Cardiac muscle cell (in vitro differentiated cells and primary cell): ENCODE measurements at regions not wholly inside any gene's neighbourhood (a gene's known extent, or its start where the extent isn't known, plus 50 kb on each side); places are given as distances from the start of the nearest gene placed in this dataset.

Source experiments
- DNase-seq, 2 donors: peaks; one replicate each; pipeline versions ENCODE4 v3.0.0 to v3.0.0-alpha.2; 2010 to 2017; ENCODE audit warnings: low read depth in 1 of 2, low spot score in 1 of 2
- H3K27ac ChIP-seq: fragments of 200-600 bp; sonication (generic); 2 replicates; pipeline ENCODE4 v1.5.1; 2016
- H3K27me3 ChIP-seq: fragments of 200-600 bp; sonication (generic); 2 replicates; pipeline ENCODE4 v1.6.0; 2016; ENCODE audit warnings: control low read depth
- H3K36me3 ChIP-seq: fragments of 200-600 bp; sonication (generic); 2 replicates; pipeline ENCODE4 v1.5.1; 2016; ENCODE audit warnings: control low read depth
- H3K4me1 ChIP-seq: fragments of 200-600 bp; sonication (generic); 2 replicates; pipeline ENCODE4 v1.8.1; 2017; ENCODE audit warnings: low read depth, mild to moderate bottlenecking, mixed run types
- H3K4me3 ChIP-seq: fragments of 200-600 bp; sonication (generic); 2 replicates; pipeline ENCODE4 v1.5.1; 2016; ENCODE audit warnings: mild to moderate bottlenecking
- H3K9me3 ChIP-seq: fragments of 200-600 bp; sonication (generic); 2 replicates; pipeline ENCODE4 v1.5.1; 2017; ENCODE audit warnings: low read depth, mild to moderate bottlenecking, control low read depth
- TF ChIP-seq, protein P1 (sequence below): IDR thresholded peaks from 2 replicates; pipeline ENCODE4 v1.5.1; 2012; ENCODE audit warnings: low read depth, mild to moderate bottlenecking, low read length

DNA sequence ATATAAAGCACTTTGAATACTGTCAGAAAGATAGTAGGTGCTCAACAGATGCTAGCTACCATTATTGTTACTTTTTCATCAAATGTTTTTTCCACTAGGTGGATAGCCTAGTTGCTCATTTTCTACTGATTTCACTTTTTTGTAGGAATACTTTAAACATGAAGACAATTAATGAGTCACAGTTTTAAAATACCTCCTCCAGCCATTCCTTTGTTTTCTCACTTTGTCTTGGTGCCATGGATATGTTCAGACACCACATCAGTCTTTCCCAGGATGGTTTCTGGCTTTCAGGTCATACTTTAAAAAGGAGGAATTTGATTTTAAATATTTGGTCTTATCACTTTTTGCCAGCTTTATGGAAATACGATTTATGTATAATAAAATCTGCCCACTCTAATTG, 147.1 kb upstream of the MGMT start:
- Histone ChIP-seq H3K4me3 (no peak overlapping the region), H3K4me1 (no peaks in the 10 kb centered on the region), H3K27ac (no peak overlapping the region), H3K27me3 (no peaks in the 10 kb centered on the region), H3K9me3 (no peaks in the 10 kb centered on the region), H3K36me3 (no peaks in the 10 kb centered on the region)
- DNase-seq = no peak
- TF ChIP-seq, protein P1, sequence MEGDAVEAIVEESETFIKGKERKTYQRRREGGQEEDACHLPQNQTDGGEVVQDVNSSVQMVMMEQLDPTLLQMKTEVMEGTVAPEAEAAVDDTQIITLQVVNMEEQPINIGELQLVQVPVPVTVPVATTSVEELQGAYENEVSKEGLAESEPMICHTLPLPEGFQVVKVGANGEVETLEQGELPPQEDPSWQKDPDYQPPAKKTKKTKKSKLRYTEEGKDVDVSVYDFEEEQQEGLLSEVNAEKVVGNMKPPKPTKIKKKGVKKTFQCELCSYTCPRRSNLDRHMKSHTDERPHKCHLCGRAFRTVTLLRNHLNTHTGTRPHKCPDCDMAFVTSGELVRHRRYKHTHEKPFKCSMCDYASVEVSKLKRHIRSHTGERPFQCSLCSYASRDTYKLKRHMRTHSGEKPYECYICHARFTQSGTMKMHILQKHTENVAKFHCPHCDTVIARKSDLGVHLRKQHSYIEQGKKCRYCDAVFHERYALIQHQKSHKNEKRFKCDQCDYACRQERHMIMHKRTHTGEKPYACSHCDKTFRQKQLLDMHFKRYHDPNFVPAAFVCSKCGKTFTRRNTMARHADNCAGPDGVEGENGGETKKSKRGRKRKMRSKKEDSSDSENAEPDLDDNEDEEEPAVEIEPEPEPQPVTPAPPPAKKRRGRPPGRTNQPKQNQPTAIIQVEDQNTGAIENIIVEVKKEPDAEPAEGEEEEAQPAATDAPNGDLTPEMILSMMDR = no peak

DNA sequence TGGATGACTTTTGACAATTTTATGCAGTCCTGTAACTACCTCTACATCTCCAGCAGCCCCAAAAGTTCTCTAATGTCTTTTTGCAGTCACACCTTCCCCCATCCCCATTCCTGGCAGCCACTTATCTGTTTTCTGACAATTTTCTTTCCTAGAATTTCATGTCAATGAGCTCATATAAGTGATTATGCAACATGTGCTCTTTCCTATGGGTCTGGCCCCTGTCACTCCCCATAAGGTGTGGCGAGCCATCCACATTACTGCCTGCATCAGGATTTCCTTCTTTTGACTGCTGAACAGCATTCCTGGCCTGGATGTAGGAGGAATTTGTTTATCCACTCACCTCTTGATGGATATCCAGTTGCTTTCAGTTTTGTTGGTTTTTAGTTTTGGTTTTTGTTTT, 146.7 kb upstream of the MGMT start:
- TF ChIP-seq, protein P1 = no peak
- DNase-seq = peak in 1 of 2 donors; percentile 11
- Histone ChIP-seq H3K4me3 (no peak overlapping the region), H3K36me3 (no peaks in the 10 kb centered on the region), H3K27ac (no peak overlapping the region), H3K4me1 (no peaks in the 10 kb centered on the region), H3K27me3 (no peaks in the 10 kb centered on the region), H3K9me3 (no peaks in the 10 kb centered on the region)

DNA sequence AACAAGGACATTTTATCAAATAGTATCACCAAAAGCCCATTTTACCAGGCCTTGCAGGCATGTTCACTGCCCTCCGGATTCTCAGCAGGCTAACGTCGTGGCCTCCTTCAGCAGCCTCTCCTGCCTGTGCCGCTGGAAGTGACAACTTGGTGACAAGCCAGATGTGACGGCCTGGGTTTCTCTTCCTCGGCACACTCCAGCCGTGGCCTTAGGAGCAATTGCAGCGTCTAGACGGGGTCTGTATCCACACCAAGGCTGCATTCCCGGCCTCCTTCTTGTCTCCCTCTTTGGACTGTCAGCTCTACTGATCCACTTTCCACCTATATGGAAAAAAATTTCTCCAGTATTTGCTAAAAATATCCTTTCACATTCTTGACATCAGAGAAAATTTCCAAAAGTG, 145.3 kb upstream of the MGMT start:
- Histone ChIP-seq H3K27ac (no peak overlapping the region), H3K27me3 (no peaks in the 10 kb centered on the region), H3K4me3 (no peak overlapping the region), H3K9me3 (no peaks in the 10 kb centered on the region), H3K4me1 (no peaks in the 10 kb centered on the region), H3K36me3 (no peaks in the 10 kb centered on the region)
- no peak for DNase-seq
- TF ChIP-seq, protein P1 = no peak

DNA sequence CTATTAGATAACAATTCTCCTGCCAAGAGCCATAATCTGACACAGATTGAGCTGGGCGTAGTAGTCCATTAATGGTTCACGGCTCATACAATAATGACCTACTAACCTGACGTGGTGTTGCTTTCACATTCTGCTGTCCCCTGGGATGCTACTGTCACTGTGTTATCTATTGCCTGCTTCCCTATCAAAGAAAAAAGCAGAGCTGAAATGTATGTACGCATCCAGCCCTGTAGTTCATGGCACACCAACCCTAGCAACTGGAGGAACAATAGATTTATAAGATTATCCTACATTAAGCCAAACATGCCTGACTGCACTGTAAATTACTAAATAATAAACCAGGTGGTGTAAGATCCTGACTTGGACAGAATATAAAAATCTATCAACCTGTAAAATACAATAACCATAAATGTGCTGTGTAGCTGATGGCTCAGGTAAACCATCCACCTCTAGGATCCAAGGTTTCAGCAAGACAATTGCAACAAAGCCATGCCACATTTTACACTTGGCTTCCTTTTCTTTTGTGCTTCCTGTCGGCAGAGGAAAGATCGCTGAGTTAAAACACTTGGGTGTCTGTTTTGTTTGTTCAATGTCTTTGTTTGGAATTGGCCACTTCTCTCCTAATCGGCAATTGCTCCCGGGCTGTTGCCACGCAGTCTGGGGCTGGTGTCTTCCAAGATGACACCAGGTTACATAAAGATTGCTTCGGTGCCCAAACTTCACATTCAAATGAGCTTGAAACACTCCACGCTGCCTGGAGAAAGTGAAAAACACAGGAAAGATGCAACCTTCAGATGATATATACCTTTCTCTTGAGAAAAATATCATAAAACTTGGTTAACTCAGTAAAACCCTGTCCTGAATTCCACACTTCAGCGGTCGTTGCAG, 143.9 kb upstream of the MGMT start:
- no peak overlapping the region for H3K27ac ChIP-seq
- no peak overlapping the region for H3K4me3 ChIP-seq
- no peaks in the 10 kb centered on the region for H3K36me3 ChIP-seq
- H3K27me3 ChIP-seq = no peaks in the 10 kb centered on the region
- TF ChIP-seq, protein P1 = no peak
- no peaks in the 10 kb centered on the region for H3K4me1 ChIP-seq
- no peak for DNase-seq
- no peaks in the 10 kb centered on the region for H3K9me3 ChIP-seq

DNA sequence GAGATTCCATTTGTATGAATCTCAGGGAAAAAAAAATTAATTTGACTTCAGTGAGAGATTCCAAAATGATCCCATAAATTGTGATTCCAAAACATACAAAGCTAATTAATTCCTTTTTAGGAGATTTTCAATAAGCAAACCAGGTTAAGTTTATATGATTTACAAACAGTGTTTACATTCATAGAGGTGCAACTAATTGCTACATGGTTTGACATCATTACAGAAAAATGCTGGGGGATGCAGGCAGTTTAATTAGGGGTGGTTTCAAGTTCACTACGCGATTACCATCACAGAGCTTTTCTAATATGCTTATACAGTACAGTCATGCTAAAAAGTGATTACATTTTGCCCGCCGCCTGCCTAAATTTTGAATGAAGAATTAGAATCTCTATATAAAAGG, 143.2 kb upstream of the MGMT start:
- TF ChIP-seq, protein P1 = no peak
- no peaks in the 10 kb centered on the region for H3K4me1 ChIP-seq
- no peaks in the 10 kb centered on the region for H3K36me3 ChIP-seq
- H3K4me3 ChIP-seq = no peak overlapping the region
- no peaks in the 10 kb centered on the region for H3K9me3 ChIP-seq
- no peak overlapping the region for H3K27ac ChIP-seq
- H3K27me3 ChIP-seq = no peaks in the 10 kb centered on the region
- no peak for DNase-seq
